Mesothelial cell of epicardium (in vitro differentiated cells): ENCODE measurements at regions not wholly inside any gene's neighbourhood (a gene's known extent, or its start where the extent isn't known, plus 50 kb on each side); places are given as distances from the start of the nearest gene placed in this dataset.

Experiments used
- DNase-seq, 2 experiments: peaks; one replicate each; pipeline ENCODE4 v3.0.0; 2021; ENCODE audit warnings: low spot score in 2 of 2; ENCODE audit not compliant: unreplicated experiment in 2 of 2
- H3K27ac Mint-ChIP-seq: 2 replicates; pipeline ENCODE4 v1.8.0; 2021; ENCODE audit warnings: mixed read lengths
- H3K27me3 Mint-ChIP-seq: 2 replicates; pipeline ENCODE4 v1.8.0; 2021; ENCODE audit warnings: low read depth, mixed read lengths
- H3K36me3 Mint-ChIP-seq: 2 replicates; pipeline ENCODE4 v1.8.0; 2021; ENCODE audit warnings: mixed read lengths
- H3K4me1 Mint-ChIP-seq: 2 replicates; pipeline ENCODE4 v1.8.0; 2021; ENCODE audit warnings: mixed read lengths
- H3K4me3 Mint-ChIP-seq: 2 replicates; pipeline ENCODE4 v1.8.0; 2021; ENCODE audit warnings: mild to moderate bottlenecking, moderate library complexity, mixed read lengths
- H3K9me3 Mint-ChIP-seq: 2 replicates; pipeline ENCODE4 v1.8.0; 2021; ENCODE audit warnings: mixed read lengths
- TF ChIP-seq, protein P1 (sequence below): fragments of 200-600 bp; sonication (generic); IDR thresholded peaks from one replicate; pipeline ENCODE4 v1.5.0; 2021; ENCODE audit warnings: antibody characterized with exemption; ENCODE audit not compliant: unreplicated experiment

GRCh38 chr5:89229331-89230070, 346.5 kb upstream of the MEF2C start:
- DNase-seq, result no peak
- Mint-ChIP-seq H3K27me3 (no peaks in the 10 kb centered on the region), H3K4me1 (peaks cover 14% of the 10 kb centered on the region), H3K36me3 (no peaks in the 10 kb centered on the region), H3K9me3 (peaks cover 4% of the 10 kb centered on the region), H3K4me3 (no peak overlapping the region), H3K27ac (no peak overlapping the region)
- TF ChIP-seq, protein P1, sequence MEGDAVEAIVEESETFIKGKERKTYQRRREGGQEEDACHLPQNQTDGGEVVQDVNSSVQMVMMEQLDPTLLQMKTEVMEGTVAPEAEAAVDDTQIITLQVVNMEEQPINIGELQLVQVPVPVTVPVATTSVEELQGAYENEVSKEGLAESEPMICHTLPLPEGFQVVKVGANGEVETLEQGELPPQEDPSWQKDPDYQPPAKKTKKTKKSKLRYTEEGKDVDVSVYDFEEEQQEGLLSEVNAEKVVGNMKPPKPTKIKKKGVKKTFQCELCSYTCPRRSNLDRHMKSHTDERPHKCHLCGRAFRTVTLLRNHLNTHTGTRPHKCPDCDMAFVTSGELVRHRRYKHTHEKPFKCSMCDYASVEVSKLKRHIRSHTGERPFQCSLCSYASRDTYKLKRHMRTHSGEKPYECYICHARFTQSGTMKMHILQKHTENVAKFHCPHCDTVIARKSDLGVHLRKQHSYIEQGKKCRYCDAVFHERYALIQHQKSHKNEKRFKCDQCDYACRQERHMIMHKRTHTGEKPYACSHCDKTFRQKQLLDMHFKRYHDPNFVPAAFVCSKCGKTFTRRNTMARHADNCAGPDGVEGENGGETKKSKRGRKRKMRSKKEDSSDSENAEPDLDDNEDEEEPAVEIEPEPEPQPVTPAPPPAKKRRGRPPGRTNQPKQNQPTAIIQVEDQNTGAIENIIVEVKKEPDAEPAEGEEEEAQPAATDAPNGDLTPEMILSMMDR, result no peak

DNA sequence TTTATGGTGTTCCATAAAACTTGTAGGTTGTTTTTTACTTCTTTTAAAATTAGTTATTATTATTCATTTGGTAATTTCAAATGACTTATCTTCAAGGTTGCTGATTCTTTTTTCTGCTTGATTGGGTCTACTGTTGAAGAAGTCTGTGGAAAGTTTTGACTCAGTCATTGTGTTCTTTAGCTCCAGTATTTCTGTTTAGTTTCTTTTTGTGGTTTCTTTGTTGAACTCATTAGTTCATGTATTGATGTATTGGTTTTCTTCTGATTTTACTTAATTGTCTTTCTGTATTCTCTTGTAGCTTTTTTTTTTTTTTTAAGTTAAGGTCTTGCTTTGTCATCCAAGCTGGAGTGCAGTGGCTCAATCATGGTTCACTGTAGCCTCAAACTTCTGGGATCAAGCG, 345.4 kb upstream of the MEF2C start:
- TF ChIP-seq, protein P1, result no peak
- no peak for DNase-seq
- Mint-ChIP-seq H3K27me3 (no peaks in the 10 kb centered on the region), H3K4me3 (no peak overlapping the region), H3K36me3 (no peaks in the 10 kb centered on the region), H3K4me1 (peaks cover 13% of the 10 kb centered on the region), H3K27ac (no peak overlapping the region), H3K9me3 (peaks cover 4% of the 10 kb centered on the region)

DNA sequence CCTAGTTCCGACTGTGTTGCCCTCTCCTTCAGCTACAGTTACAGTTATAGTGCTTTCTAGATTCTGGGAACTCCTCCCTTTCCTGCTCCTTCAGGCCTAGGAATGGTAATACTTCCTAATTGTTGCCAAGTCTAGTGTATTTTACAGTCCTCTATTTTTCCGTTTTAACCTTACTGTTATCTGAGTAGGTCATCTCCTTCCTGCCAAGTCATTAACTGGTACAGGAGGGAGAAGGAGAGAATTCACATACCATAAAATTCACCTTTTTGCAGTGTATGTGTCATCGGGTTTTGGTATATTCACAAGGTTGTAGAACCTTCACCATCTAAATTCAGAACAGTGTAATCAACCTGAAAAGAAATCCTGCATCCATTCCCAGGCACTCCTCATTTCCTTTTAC, 335.4 kb upstream of the MEF2C start:
- H3K27ac Mint-ChIP-seq, result no peak overlapping the region
- no peaks in the 10 kb centered on the region for H3K36me3 Mint-ChIP-seq
- no peak overlapping the region for H3K4me3 Mint-ChIP-seq
- no peak for DNase-seq
- H3K27me3 Mint-ChIP-seq, result no peaks in the 10 kb centered on the region
- H3K4me1 Mint-ChIP-seq, result peaks cover 5% of the 10 kb centered on the region
- TF ChIP-seq, protein P1, result no peak
- H3K9me3 Mint-ChIP-seq, result peaks cover 13% of the 10 kb centered on the region

DNA sequence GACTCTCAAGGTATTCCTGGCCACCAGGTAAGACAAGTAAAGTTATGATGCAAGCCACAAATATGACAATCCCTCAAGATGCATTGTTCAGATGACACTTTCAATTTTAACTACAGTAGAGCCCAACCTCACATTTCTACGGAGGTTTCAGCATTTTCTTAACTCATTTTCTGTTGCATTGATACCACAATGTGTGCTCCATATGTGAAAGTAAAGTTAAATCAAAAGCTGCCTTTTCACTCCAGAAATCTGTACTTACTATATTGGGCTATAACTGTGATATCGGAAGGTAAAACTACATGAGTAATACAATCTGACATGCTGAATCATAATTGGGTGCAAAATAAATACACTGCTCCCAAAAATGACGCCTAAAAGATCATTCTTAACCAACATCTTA, 333.6 kb upstream of the MEF2C start:
- Mint-ChIP-seq H3K27me3 (no peaks in the 10 kb centered on the region), H3K27ac (no peak overlapping the region), H3K4me3 (no peak overlapping the region), H3K9me3 (peaks cover 19% of the 10 kb centered on the region), H3K36me3 (no peaks in the 10 kb centered on the region), H3K4me1 (peaks cover 7% of the 10 kb centered on the region)
- TF ChIP-seq, protein P1, result no peak
- no peak for DNase-seq

DNA sequence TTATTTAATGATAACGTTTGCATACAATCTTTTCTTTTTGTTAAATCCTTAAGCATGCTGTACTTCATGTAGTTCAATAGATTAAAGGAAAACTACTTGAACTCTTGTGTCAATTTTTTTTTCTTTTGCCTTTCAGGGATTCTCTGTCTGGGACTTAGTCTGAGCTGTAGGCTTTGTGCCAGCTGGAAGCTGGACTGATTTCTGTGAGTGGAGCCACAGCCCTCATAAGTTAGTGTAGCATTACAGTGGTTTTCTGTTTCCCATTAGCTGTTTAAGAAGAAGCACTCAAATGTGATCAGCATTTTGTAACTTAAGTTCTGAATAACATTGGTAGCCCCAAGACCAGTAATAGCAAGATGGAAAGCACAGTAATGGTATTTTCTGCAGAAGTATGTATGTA, 330.6 kb upstream of the MEF2C start:
- TF ChIP-seq, protein P1, result no peak
- peaks cover 7% of the 10 kb centered on the region for H3K4me1 Mint-ChIP-seq
- no peaks in the 10 kb centered on the region for H3K36me3 Mint-ChIP-seq
- H3K27me3 Mint-ChIP-seq, result no peaks in the 10 kb centered on the region
- H3K4me3 Mint-ChIP-seq, result no peak overlapping the region
- peaks cover 12% of the 10 kb centered on the region for H3K9me3 Mint-ChIP-seq
- peak overlapping the region; percentile 11 for H3K27ac Mint-ChIP-seq
- no peak for DNase-seq
